IPS-20b (cell line): ENCODE measurements at regions not wholly inside any gene's neighbourhood (a gene's known extent, or its start where the extent isn't known, plus 50 kb on each side); places are given as distances from the start of the nearest gene placed in this dataset.
"Not testable (repeated sequence)": the region's sequence is repeated elsewhere in the genome, so short reads cannot be mapped to it uniquely, and the experiment has no call there.

Experiments
- H3K27ac ChIP-seq: one replicate; pipeline ENCODE4 v1.5.1; 2013; ENCODE audit warnings: low read length
- H3K27me3 ChIP-seq: 2 replicates; pipeline ENCODE4 v1.6.1; 2013; ENCODE audit warnings: mild to moderate bottlenecking, low read length, inconsistent platforms; ENCODE audit not compliant: insufficient read depth
- H3K36me3 ChIP-seq: 2 replicates; pipeline ENCODE4 v1.6.1; 2013; ENCODE audit warnings: low read depth, mild to moderate bottlenecking, inconsistent platforms, low read length, moderate library complexity; ENCODE audit not compliant: insufficient read depth
- H3K4me1 ChIP-seq: 2 replicates; pipeline ENCODE4 v1.6.1; 2013; ENCODE audit warnings: mild to moderate bottlenecking, control low read depth, inconsistent platforms, low read length, moderate library complexity; ENCODE audit not compliant: insufficient read depth
- H3K4me3 ChIP-seq: 2 replicates; pipeline ENCODE4 v1.5.1; 2013; ENCODE audit warnings: mild to moderate bottlenecking, low read length, inconsistent platforms
- H3K9ac ChIP-seq: 2 replicates; pipeline ENCODE4 v1.6.1; 2013; ENCODE audit warnings: low read depth, mild to moderate bottlenecking, inconsistent platforms, low read length, moderate library complexity
- H3K9me3 ChIP-seq: 2 replicates; pipeline ENCODE4 v1.6.1; 2013; ENCODE audit warnings: mild to moderate bottlenecking, low read depth, low read length, inconsistent platforms; ENCODE audit not compliant: insufficient read depth

DNA sequence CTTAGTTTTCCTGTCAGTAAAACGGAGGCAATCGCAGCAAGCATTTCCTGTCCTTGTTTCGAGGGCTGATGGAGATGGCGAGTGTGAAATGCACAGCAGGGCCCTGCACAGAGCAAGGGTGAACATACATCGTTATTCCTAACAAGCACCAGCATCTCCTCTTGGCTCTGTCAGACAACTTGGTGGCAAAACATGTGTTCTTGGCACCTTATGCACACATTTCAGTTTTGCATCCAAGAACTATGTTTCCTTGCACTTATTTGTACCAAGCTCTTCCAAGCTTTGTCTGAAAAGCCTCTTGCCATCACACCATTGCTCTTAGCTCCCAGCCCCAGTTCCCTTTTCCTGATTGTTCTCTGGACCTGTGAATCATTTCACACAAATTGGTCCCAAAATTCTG is 132.9 kb upstream of the GRB10 start:
- no peak overlapping the region for H3K27ac ChIP-seq
- H3K9me3 ChIP-seq, result no peaks in the 10 kb centered on the region
- H3K27me3 ChIP-seq, result no peaks in the 10 kb centered on the region
- no peaks in the 10 kb centered on the region for H3K36me3 ChIP-seq
- no peak overlapping the region for H3K9ac ChIP-seq
- H3K4me1 ChIP-seq, result peaks cover 6% of the 10 kb centered on the region
- H3K4me3 ChIP-seq, result no peak overlapping the region

DNA sequence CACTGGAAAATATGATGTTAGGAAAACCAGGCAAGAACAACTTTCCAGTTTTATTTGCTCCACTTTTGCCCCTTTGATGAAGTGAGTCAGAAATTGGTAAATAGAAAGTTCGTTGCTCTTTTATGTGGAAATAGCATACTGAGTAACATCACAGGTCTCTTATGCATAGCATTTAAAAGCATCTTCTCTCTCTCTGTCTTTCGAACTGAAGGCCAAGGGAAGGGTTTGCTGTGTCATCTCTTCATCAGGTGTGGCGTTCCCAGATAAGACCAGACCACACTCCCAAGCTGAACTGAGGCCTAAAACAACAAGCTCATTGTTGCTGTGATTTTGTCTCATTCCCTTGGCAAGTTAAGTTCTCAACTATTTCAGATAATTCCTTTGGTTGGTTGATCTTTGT is 131.8 kb upstream of the GRB10 start:
- no peaks in the 10 kb centered on the region for H3K36me3 ChIP-seq
- no peak overlapping the region for H3K4me3 ChIP-seq
- no peak overlapping the region for H3K9ac ChIP-seq
- H3K27me3 ChIP-seq, result no peaks in the 10 kb centered on the region
- H3K4me1 ChIP-seq, result peaks cover 6% of the 10 kb centered on the region
- no peak overlapping the region for H3K27ac ChIP-seq
- H3K9me3 ChIP-seq, result no peaks in the 10 kb centered on the region

DNA sequence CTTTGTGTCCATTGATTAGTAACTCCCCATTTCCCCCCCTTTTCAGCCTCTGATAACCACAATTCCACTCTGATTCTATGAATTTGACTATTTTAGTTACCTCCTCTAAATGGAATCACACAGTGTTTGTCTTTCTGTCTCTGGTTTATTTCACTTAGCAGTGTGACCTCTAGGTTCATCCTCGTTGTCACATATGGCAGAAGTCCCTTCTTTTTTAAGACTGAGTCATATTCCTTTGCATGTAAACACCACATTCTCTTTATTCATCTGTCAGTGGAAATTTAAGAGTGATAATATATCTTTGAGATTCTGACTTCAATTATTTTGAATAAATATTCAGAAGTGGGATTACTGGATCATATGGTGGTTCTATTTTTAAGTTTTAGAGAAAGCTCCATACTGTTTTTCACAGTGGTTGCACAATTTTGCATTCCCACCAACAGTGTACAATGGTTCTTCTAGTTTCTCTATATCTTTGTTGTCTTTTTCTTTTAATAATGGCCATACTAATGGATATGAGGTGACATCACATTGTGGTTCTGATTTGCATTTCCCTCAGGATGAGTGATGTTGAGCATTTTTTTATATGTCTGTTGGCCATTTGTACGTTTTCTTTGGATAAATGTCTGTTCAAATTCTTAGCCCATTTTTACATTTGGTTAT is 126.1 kb upstream of the GRB10 start:
- no peaks in the 10 kb centered on the region for H3K36me3 ChIP-seq
- H3K9me3 ChIP-seq, result no peaks in the 10 kb centered on the region; the same call in 1 of the 2 replicates
- no peaks in the 10 kb centered on the region for H3K4me1 ChIP-seq
- no peaks in the 10 kb centered on the region for H3K27me3 ChIP-seq
- no peak overlapping the region for H3K9ac ChIP-seq
- no peak overlapping the region for H3K4me3 ChIP-seq
- no peak overlapping the region for H3K27ac ChIP-seq

DNA sequence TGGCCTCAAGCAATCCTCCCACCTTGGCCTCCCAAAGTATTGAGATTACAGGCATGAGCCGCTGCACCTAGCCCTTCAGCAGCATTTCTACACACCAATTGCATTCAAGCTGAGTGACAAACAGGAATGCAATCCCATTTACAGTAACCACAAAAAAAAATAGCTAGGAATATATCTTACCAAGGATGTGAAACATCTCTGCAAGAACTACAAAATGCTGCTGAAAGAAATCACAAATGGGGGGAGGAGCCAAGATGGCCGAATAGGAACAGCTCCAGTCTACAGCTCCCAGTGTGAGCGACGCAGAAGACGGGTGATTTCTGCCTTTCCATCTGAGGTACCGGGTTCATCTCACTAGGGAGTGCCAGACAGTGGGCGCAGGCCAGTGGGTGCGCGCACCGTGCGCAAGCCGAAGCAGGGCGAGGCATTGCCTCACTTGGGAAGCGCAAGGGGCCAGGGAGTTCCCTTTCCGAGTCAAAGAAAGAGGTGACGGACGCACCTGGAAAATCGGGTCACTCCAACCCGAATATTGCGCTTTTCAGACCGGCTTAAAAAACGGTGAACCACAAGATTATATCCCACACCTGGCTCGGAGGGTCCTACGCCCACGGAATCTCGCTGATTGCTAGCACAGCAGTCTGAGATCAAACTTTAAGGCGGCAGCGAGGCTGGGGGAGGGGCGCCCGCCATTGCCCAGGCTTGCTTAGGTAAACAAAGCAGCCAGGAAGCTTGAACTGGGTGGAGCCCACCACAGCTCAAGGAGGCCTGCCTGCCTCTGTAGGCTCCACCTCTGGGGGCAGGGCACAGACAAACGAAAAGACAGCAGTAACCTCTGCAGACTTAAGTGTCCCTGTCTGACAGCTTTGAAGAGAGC is 116.1 kb upstream of the GRB10 start:
- H3K9me3 ChIP-seq, result peaks cover 11% of the 10 kb centered on the region; the same call in 1 of the 2 replicates
- H3K4me1 ChIP-seq, H3K27me3 ChIP-seq, H3K9ac ChIP-seq, H3K4me3 ChIP-seq, H3K27ac ChIP-seq, H3K36me3 ChIP-seq: not testable (repeated sequence)

DNA sequence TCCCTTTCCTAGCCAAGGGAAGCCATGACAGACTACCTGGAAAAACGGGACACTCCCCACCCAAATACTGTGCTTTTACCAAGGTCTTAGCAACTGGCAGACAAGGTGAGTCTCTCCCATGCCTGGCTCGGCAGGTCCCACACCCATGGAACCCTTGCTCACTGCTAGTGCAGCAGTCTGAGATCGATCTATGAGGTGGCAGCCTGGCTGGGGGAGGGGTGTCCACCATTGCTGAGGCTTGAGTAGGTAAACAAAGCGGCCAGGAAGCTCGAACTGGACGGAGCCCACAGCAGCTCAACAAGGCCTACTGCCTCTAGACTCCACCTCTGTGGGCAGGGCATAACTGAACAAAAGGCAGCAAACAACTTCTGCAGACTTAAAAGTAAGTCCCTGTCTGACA is 104.4 kb upstream of the GRB10 start:
- H3K4me3 ChIP-seq, H3K4me1 ChIP-seq, H3K27ac ChIP-seq, H3K9me3 ChIP-seq, H3K36me3 ChIP-seq, H3K27me3 ChIP-seq, H3K9ac ChIP-seq: not testable (repeated sequence)

DNA sequence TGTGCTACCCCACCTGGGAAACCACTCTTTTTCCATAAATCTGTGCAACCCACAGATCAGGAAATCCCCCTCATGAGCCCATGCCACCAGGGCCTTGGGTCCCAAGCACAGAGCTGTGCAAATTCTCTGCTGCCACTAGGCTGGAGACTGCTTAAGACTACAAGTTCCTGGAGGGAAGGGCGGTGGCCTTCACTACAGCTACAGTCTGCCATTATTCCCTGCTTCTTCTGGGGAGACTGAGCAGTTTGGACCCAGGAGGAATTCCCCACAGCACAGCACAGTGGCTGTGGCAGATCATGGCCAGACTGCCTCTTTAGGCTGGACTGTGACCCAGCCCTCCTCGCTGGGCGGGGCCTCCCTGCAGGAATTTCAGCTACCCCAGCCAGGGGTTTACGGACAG is 89.7 kb upstream of the GRB10 start:
- H3K27me3 ChIP-seq, result no peaks in the 10 kb centered on the region
- no peaks in the 10 kb centered on the region; the same call in 1 of the 2 replicates for H3K4me1 ChIP-seq

DNA sequence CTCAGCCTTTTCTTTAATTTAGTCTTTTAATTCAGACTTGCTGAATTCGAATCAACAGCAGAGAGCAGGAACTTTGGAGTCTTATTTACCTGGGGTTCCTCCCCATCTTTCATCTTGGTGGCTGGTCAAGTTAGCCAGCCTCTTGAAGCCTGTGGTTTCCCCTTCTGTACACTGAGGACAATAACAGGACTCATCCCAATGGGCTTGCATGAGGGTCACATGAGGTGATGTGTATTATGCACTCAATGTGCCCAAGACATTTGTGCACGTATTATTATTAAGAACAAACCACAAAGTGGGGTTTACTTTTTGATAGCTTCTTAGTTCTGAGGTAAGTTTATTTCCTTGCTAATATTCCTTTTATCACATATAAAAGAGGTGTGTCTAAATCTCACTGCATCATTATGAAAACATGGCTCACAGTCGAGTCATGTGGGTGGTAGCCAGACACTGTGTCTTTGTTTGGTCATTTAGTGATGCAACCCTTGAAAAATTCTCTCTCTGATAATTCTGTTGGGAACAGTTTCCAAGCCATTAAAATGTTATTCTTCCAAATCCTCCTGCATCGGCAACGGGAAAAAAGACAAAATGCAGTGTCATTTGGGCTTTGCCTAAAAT is 86.5 kb upstream of the GRB10 start:
- no peaks in the 10 kb centered on the region for H3K27me3 ChIP-seq
- no peak overlapping the region for H3K9ac ChIP-seq
- H3K36me3 ChIP-seq, result peaks cover 25% of the 10 kb centered on the region; the same call in 1 of the 2 replicates
- H3K9me3 ChIP-seq, result peaks cover 27% of the 10 kb centered on the region; the same call in 1 of the 2 replicates
- H3K27ac ChIP-seq, result no peak overlapping the region
- no peak overlapping the region for H3K4me3 ChIP-seq
- H3K4me1 ChIP-seq, result peaks cover 13% of the 10 kb centered on the region; the same call in 1 of the 2 replicates

More for the DNA sequence above, 89.7 kb upstream of the GRB10 start:
- Histone ChIP-seq H3K27ac (no peak overlapping the region), H3K4me3 (no peak overlapping the region), H3K9ac (no peak overlapping the region), H3K9me3 (peaks cover 52% of the 10 kb centered on the region), H3K36me3 (peaks cover 25% of the 10 kb centered on the region; the same call in 1 of the 2 replicates)

DNA sequence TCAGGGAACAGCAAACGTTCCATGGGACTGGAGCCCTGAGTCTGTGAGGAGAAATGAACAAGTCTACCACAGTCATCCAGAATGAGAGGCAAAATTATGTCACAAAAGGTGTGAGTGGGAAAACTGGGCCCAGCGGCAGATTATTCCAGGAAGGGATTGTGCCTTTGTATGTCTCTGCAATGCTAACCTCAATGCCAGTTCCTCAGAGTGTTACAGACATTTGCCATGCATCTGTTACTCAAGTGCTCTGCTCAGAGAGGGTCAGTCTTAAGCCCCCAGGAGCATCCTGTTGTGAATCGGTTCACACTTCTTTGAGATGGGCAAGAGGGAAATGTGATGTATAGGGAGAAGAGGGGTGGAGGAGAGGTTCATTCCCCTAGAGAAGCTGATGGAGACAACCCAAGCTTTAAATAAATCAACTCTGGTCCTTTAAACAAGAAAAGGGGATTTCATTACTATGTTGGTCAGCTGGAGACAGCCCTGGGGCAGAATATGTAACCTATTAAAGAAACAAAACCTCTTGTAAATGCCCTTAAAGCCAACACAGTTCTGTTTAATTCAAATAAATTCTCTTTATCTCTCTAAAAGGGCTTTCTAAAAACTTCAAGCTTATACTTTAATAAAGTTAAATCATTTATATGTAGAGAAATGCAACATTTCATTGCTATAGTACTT is 85.9 kb upstream of the GRB10 start:
- Histone ChIP-seq H3K36me3 (peaks cover 25% of the 10 kb centered on the region; the same call in 1 of the 2 replicates), H3K27ac (no peak overlapping the region), H3K4me3 (no peak overlapping the region; the same call in 1 of the 2 replicates), H3K27me3 (no peaks in the 10 kb centered on the region), H3K9ac (no peak overlapping the region), H3K9me3 (peaks cover 22% of the 10 kb centered on the region; the same call in 1 of the 2 replicates), H3K4me1 (peaks cover 13% of the 10 kb centered on the region; the same call in 1 of the 2 replicates)

DNA sequence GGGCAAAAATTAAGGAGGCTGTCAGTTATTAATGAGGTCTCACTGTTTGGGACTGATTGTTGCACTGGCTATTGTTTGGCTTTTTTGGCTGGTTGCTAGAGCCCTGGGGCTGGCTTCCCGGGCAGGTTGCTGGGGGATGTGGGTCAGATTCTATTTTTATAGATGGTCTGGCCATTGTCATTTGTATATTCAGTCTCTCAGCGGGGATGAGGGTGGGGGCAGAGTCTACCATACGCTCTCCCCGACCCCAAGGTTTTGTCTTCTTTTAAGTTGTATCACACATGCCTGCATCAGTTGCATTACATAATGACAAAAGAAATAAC is 84.3 kb upstream of the GRB10 start:
- H3K9ac ChIP-seq, result peak overlapping the region; percentile 25; the same call in 1 of the 2 replicates
- H3K4me1 ChIP-seq, result peaks cover 13% of the 10 kb centered on the region; the same call in 1 of the 2 replicates
- H3K36me3 ChIP-seq, result peaks cover 17% of the 10 kb centered on the region; the same call in 1 of the 2 replicates
- H3K9me3 ChIP-seq, result peaks cover 7% of the 10 kb centered on the region; the same call in 1 of the 2 replicates
- H3K27ac ChIP-seq, result peak overlapping the region; percentile 41
- no peaks in the 10 kb centered on the region for H3K27me3 ChIP-seq
- peak overlapping the region; percentile 51; the same call in 1 of the 2 replicates for H3K4me3 ChIP-seq

DNA sequence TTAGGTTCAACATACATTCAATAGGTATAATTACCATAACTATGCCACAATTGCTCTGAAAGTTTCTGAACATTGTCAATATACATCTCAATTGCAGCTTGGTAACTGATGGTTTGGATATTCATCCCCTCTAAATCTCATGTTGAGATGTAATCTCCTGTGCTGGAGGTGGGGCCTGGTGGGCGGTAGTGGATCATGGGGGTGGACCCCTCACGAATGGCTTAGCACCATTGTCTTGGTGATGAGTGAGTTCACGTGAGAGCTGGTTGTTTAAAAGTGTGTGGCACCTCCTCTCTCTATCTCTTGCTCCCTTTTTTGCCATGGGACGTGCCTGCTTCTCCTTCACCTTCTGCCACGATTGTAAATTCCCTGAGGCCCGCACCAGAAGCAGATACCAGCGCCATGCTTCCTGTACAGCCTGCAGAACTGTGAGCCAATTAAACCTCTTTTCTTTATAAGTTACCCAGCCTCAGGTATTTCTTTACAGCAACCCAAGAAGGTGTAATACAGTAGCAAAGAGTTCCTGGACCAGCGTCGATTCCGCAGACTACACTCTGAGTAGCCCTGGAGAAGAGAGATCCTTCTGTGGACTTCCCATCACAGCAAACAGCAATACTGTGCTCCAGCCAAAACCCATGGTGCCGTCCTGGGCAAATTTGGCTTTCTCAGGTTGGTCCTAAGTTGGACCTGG is 83.8 kb upstream of the GRB10 start:
- peaks cover 14% of the 10 kb centered on the region; the same call in 1 of the 2 replicates for H3K36me3 ChIP-seq
- H3K27ac ChIP-seq, result peak overlapping the region; percentile 41
- H3K27me3 ChIP-seq, result no peaks in the 10 kb centered on the region
- peak overlapping the region; percentile 51; the same call in 1 of the 2 replicates for H3K4me3 ChIP-seq
- peaks cover 13% of the 10 kb centered on the region; the same call in 1 of the 2 replicates for H3K4me1 ChIP-seq
- H3K9ac ChIP-seq, result peak overlapping the region; percentile 25; the same call in 1 of the 2 replicates
- H3K9me3 ChIP-seq, result peaks cover 4% of the 10 kb centered on the region; the same call in 1 of the 2 replicates
